Uterus (tissue), 3 donors: ENCODE measurements at regions not wholly inside any gene's neighbourhood (a gene's known extent, or its start where the extent isn't known, plus 50 kb on each side); places are given as distances from the start of the nearest gene placed in this dataset.

ENCODE experiments used
- DNase-seq, 2 donors: peaks; one replicate each; pipeline ENCODE4 v3.0.0-alpha.2; 2019 to 2020
- H3K27ac ChIP-seq, 2 donors: fragments of 200-600 bp; sonication (generic); 1 replicate in 1 of 2; 2 replicates in 1 of 2; pipeline ENCODE4 v1.5.1; 2016 to 2018
- H3K27me3 ChIP-seq, 2 donors: fragments of 200-600 bp; sonication (generic); one replicate each; pipeline ENCODE4 v1.5.1; 2018 to 2019; ENCODE audit warnings: control low read depth in 1 of 2
- H3K36me3 ChIP-seq, 2 donors: fragments of 200-600 bp; sonication (generic); one replicate each; pipeline ENCODE4 v1.5.1; 2019; ENCODE audit warnings: control low read depth in 1 of 2
- H3K4me1 ChIP-seq, 2 donors: fragments of 200-600 bp; sonication (generic); one replicate each; pipeline ENCODE4 v1.5.1; 2018 to 2019; ENCODE audit warnings: control low read depth in 1 of 2
- H3K4me3 ChIP-seq, 2 donors: fragments of 200-600 bp; sonication (generic); 1 replicate in 1 of 2; 2 replicates in 1 of 2; pipeline ENCODE4 v1.5.1; 2018 to 2019; ENCODE audit warnings: mild to moderate bottlenecking in 1 of 2
- H3K9me3 ChIP-seq, 2 donors: fragments of 200-600 bp; sonication (generic); one replicate each; pipeline ENCODE4 v1.5.1; 2019; ENCODE audit warnings: control low read depth in 1 of 2
- CTCF ChIP-seq, 4 experiments: fragments of 200-600 bp in 2 of 4; fragments of 450-650 bp in 2 of 4; sonication (generic) in 2 of 4; IDR thresholded peaks; one replicate each; pipeline ENCODE4 v1.5.1; 2016 to 2019; ENCODE audit warnings: antibody characterized with exemption in 4 of 4, mild to moderate bottlenecking in 2 of 4, moderate library complexity in 1 of 4
- POLR2A ChIP-seq, 2 donors: fragments of 450-650 bp; IDR thresholded peaks; one replicate each; pipeline ENCODE4 v1.6.1; 2016; ENCODE audit warnings: antibody characterized with exemption in 2 of 2, mild to moderate bottlenecking in 1 of 2, moderate library complexity in 1 of 2
- intact Hi-C: fragments of 100-400 bp; cut with DNase I; formaldehyde crosslinking; loops from one replicate; pipeline ENCODE4 v1.15.1; 2023; ENCODE audit warnings: low total_unique reads
- donor health status: DM: yes; HTN: yes; CAD: no.

- Histone ChIP-seq H3K27me3 (no peaks in the 10 kb centered on the region), H3K4me1 (no peaks in the 10 kb centered on the region), H3K27ac (no peak overlapping the region), H3K36me3 (no peaks in the 10 kb centered on the region), H3K4me3 (no peak overlapping the region), H3K9me3 (no peaks in the 10 kb centered on the region)
- DNase-seq = no peak
- TF ChIP-seq CTCF (IDR thresholded peaks at IDR 0.05) (no peak), POLR2A (IDR thresholded peaks at IDR 0.05) (no peak)
- intact Hi-C loops = no loop called here
Measured at GRCh38 chr4:111748157-111748556, 397.1 kb upstream of the FAM241A start.

- Histone ChIP-seq H3K4me3 (no peak overlapping the region), H3K36me3 (no peaks in the 10 kb centered on the region), H3K27ac (no peak overlapping the region), H3K4me1 (no peaks in the 10 kb centered on the region), H3K27me3 (no peaks in the 10 kb centered on the region), H3K9me3 (no peaks in the 10 kb centered on the region)
- no peak for DNase-seq
- no peak for TF ChIP-seq CTCF (IDR thresholded peaks at IDR 0.05)
- no peak for TF ChIP-seq POLR2A (IDR thresholded peaks at IDR 0.05)
- intact Hi-C loops = no loop called here
Measured at GRCh38 chr4:111754003-111754402, 391.3 kb upstream of the FAM241A start.

- H3K27ac ChIP-seq = no peak overlapping the region
- no peaks in the 10 kb centered on the region for H3K27me3 ChIP-seq
- no peaks in the 10 kb centered on the region for H3K36me3 ChIP-seq
- H3K4me3 ChIP-seq = no peak overlapping the region
- H3K9me3 ChIP-seq = no peaks in the 10 kb centered on the region
- H3K4me1 ChIP-seq = no peaks in the 10 kb centered on the region
- intact Hi-C loops = no loop called here
- DNase-seq = no peak
- TF ChIP-seq POLR2A (IDR thresholded peaks at IDR 0.05) = no peak
- no peak for TF ChIP-seq CTCF (IDR thresholded peaks at IDR 0.05)
Measured at GRCh38 chr4:111755571-111755970, 389.7 kb upstream of the FAM241A start.

GRCh38 chr4:111761531-111761930, 383.7 kb upstream of the FAM241A start:
- no peaks in the 10 kb centered on the region for H3K4me1 ChIP-seq

GRCh38 chr4:111770514-111770913, 374.7 kb upstream of the FAM241A start:
- Histone ChIP-seq H3K36me3 (no peaks in the 10 kb centered on the region), H3K27me3 (no peaks in the 10 kb centered on the region), H3K27ac (no peak overlapping the region), H3K4me3 (no peak overlapping the region), H3K4me1 (no peaks in the 10 kb centered on the region), H3K9me3 (no peaks in the 10 kb centered on the region)
- TF ChIP-seq CTCF (IDR thresholded peaks at IDR 0.05) (no peak), POLR2A (IDR thresholded peaks at IDR 0.05) (no peak)
- intact Hi-C loops = no loop called here
- no peak for DNase-seq

More at GRCh38 chr4:111761531-111761930, 383.7 kb upstream of the FAM241A start:
- intact Hi-C loops = no loop called here
- TF ChIP-seq CTCF (IDR thresholded peaks at IDR 0.05) = no peak
- TF ChIP-seq POLR2A (IDR thresholded peaks at IDR 0.05) = no peak
- no peaks in the 10 kb centered on the region for H3K9me3 ChIP-seq
- H3K27ac ChIP-seq = no peak overlapping the region
- H3K4me3 ChIP-seq = no peak overlapping the region
- DNase-seq = no peak
- no peaks in the 10 kb centered on the region for H3K27me3 ChIP-seq
- no peaks in the 10 kb centered on the region for H3K36me3 ChIP-seq
